HG03135 (cell line): ENCODE measurements at regions not wholly inside any gene's neighbourhood (a gene's known extent, or its start where the extent isn't known, plus 50 kb on each side); places are given as distances from the start of the nearest gene placed in this dataset.

Experiments
- ATAC-seq: cut with Tn5 transposase; IDR thresholded peaks from one replicate; pipeline ENCODE4 v1.9.1; 2021; ENCODE audit warnings: mild to moderate bottlenecking, moderate library complexity; ENCODE audit not compliant: unreplicated experiment

DNA sequence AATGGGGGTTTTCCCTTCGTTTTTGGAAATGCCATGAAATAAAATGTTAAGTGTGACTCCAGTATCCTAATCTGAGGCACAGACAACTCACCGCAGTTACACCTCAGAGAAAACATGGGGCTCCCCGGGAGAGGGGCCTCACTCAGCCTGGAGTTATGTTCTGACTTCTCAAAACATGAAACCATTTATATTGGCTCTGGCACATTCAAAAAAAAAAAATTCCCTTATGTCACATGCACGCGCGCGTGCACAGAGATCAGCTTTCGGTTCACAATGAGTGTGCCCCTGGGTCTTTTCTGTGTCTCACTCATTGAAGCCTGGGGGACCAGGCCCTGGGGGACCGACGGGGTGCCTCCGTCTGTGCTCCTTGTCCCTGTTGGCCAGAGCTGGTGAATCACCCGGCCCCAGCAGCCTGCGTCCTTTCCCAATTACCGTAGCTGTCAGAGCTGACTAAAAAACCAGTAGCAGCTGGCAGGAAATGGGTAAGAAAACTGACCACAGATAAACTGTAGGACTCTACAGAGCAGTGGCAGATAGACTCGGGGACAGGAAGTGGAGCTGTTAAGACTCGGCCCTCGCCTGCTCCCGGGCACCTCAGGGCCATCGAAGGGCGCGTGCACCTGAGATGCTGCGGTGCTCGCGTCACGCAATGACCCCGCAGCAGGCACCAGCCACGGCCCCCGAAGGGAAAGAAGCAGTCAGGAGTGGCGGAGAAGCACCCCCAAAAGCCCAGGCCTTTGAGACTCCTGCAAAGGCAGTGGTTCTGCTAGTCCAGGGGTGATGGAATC lies 138.3 kb upstream of the ID2 start:
- peak; percentile 74 for ATAC-seq

GRCh38 chr2:8544171-8544785 lies 137.6 kb upstream of the ID2 start:
- no peak for ATAC-seq

GRCh38 chr2:8544786-8545694 lies 136.8 kb upstream of the ID2 start:
- peak; percentile 45 for ATAC-seq

- ATAC-seq: no peak
Observed at GRCh38 chr2:8545695-8546611, 135.9 kb upstream of the ID2 start.

DNA sequence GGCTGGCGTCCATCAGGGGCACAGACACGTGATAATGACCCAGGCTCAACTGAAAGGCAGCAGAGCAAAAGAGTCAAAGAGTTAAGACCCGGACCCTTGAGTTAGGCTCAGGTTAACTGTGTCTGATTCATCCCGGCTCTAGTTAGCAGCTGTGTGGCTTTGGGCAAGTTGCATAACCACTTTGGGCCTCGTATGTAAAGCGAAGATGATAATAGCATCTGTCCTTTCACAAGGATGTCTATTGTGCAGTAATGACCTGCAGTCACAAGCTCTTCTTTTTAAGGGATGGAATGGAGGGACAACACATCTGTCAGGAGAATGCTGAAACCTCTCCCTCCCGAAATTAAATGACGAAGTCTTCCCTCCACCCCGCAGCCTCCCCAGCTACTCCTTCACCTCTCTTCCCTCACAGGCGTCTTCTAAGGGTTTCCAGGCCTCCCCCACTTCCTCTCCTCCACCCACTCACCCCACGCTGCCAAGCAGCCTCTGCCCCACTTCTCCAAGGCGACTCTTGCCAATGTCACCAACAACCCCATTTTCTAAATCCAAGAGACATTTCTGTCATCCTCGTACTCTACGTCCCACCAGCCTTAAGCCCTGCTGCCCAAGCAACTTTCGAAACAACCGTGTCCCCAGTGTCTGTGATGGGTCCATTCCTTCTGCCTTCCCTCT lies 135.1 kb upstream of the ID2 start:
- ATAC-seq: no peak

GRCh38 chr2:8547284-8548064 lies 134.4 kb upstream of the ID2 start:
- ATAC-seq: no peak

GRCh38 chr2:8548065-8548618 lies 133.7 kb upstream of the ID2 start:
- ATAC-seq: no peak

GRCh38 chr2:8548619-8549150 lies 133.2 kb upstream of the ID2 start:
- no peak for ATAC-seq

DNA sequence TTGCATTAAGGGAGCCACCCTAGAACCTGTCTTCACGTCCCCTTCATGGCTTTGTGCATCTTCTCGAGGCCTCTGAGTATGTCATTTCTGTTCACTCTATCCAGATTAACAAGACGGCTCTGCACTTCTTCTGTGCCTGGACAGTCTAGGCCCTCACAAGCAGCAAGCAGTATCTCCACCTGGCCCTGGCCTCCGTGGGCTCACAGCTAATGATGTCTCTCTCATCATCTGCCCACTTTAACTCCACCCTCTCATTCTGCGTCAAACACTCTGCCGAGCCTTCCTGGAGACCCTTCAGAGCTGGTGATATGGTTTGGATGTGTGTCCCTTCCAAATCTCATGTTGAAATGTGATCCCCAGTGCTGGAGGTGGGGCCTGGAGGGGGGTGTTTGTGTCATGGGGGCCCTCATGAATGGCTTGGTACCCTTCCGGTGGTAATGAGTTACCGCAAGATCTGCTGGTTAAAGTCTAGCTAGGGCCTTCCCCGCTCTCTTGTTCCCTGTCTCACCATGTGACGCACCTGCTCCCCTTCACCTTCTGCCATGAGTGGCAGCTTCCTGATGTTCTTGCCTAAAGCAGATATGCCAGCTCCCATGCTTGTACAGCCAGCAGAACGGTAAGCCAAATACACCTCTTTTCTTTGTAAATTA lies 132.5 kb upstream of the ID2 start:
- ATAC-seq: no peak

DNA sequence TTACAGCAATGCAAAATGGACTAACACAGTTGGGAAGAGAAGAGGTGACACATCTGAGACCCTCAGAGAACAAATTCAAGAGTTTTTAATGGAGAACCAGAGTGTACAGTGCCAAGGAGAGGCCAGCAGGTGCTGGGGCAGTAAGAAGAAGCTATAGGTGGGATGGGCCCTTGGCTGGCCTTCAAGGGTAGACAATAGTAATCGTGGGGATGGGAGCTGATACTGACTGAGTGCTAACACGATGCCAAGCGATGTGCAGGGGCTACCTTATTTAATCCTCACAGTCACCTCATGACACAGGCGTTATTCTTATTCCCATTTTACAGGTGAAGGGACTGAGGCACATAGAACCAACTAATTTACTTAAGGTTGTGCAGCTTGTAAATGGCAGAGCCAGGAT lies 131.9 kb upstream of the ID2 start:
- ATAC-seq: no peak

DNA sequence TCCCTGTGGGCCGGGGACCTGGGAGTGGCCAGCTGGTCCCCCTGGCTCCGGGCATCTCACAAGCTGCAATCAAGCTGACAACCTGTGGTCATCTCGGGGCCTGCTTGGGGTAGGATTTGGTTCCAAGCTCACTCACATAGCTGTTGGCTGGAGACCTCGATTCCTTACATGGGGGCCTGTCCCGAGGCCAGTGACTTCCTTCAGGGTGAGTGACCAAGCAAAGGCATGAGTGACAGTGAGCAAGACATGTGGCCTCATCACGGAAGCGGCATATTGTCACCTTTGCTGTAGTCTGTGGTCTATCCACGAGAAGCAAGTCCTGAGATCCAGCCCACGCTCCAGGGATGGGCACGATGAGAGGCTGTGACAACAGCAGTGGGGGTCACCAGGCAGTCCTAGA lies 131.4 kb upstream of the ID2 start:
- no peak for ATAC-seq

DNA sequence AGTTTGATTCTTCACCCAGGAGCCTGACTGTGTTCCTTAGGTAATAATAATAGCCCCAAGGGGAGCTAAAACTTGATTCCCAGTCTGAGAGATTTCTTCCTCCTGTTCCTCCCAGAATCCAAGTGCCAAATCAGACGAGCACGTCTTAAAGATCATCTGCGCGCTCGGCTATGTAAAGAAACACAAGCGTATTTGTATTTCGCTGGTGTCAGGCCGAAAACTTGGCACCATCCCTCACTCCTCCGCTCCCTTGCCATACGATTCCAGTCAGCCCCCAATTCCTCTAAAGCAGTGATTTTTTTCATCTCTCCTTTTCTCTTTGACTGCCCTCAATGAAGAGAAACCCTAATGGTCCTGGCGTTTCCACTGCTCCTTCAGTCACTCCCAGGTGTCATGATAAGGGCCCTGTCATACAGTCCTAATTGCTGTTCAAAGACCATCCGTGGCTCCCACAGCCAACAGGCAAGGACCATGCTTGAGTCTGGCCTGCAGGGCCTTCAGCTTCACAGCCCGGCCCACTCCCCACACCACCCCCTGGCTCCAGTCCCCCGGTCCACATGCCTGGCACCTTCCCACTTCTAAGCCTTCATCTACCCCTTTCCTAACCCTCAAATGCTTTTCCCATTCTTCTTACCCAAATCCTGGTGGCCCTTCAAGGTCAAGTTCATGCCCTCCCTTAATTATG lies 130.8 kb upstream of the ID2 start:
- ATAC-seq: no peak

GRCh38 chr2:8551622-8552074 lies 130.2 kb upstream of the ID2 start:
- peak; percentile 60 for ATAC-seq

GRCh38 chr2:8552293-8552801 lies 129.5 kb upstream of the ID2 start:
- no peak for ATAC-seq

DNA sequence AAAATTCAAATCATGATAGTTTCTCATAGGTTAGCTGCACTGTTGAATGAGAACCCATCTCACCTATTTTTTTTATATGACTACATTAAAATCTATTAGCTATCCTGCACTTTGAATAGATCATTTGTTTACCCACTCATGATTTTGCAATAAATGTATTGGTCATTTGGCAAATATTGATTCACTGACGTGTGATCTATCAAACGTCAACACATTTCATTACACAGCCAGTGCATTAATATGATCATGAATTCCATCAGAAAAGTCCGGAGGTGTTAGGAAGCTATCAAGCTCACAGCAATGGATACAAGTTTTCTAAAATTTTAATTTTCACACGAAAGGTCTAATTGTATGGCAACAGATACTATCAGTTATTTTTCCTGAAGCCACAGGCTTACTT lies 128.2 kb upstream of the ID2 start:
- no peak for ATAC-seq

DNA sequence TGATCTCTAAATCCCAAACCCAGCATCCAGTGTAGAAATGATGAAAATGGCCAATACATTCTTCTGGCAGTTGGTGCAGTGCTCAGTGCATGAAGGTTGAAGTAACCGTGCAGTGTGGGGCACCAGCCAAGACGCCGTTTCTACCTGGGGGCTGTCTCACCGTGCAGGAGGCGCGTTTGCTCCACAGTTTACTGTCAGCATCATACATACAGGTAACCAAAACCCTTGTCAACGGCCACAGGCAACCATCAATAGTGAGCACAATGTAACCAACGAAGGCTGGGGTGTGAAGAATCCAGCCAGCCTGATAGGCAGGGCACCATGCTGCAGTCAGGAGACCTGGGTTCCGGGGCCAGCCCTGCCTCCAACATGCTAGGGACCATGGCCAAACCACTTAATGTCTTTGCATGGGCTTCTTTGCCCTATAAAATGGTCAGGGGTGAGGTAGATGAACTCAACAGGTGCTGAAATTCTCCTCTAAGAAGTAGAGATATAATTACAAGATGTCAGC lies 127.5 kb upstream of the ID2 start:
- ATAC-seq: no peak

DNA sequence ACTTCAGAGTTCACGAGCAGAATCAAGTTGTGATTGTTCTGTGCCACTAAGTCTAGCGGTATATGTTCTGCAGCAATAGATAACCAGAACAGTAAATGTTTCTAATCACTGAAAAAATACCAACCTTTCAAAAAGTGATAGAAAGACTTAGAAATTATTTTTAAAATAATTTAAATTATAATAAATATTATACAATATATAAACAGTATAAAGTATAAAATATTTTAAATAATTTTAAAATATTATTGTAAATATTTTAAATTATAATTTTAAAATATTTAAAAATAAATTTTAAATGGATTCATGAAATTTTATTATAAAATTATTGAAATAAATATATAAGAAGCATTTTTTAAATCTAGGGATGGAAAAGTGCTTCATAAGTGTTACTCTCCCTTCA lies 126.3 kb upstream of the ID2 start:
- no peak for ATAC-seq
